ENCODE measurements at regions not wholly inside any gene's neighbourhood (a gene's known extent, or its start where the extent isn't known, plus 50 kb on each side); places are given as distances from the start of the nearest gene placed in this dataset.
"Not testable (repeated sequence)": the region's sequence is repeated elsewhere in the genome, so short reads cannot be mapped to it uniquely, and the experiment has no call there.

DNA sequence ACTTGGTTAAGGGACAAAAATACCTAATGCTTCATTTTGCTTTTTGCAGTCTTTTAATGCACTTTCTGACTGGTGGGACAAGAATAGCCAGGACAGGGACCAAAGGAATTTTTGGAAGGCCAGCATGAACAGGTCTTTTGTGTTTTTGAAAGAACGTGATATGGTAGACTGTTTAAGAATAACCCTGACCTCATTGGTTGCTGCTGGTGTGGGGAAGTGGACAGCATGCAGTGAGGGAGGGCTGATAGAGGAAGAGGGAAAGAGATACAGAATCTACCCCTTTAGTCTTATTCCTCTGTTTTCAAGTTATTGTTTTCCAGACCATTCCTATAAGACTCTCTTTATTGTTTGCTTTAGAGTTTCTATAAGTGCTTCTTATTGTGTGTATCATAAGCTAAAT lies 816.2 kb downstream of the CDH11 start:
- no peak for DNase-seq (ENCODE audit: low read depth, low spot score)

GRCh38 chr16:64304951-64305350 lies 816.9 kb downstream of the CDH11 start:
- no peak for DNase-seq (ENCODE audit: low read depth, low spot score)

GRCh38 chr16:64304396-64304795 lies 817.5 kb downstream of the CDH11 start:
- no peak for DNase-seq (ENCODE audit: low read depth, low spot score)

GRCh38 chr16:64297863-64298600 lies 823.8 kb downstream of the CDH11 start:
- DNase-seq (ENCODE audit: low read depth, low spot score), result no peak

DNA sequence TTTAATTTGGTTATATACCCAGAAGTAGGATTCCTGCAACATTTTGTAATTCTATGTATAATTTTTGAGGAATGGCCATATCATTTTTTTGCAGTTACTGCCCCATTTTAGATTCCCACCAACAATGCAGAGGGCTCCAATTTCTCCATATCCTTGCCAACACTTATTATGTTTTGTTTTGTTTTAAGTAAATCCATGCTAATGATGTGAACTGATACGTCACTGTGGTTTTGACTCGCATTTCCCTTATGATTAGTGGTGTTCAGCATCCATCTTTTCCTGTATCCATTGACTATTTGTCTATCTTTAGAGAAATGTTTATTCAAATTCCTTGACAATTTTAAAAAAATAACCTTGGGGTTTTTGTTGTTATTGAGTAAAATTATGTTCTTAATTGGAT lies 826.4 kb downstream of the CDH11 start:
- no peak for DNase-seq (ENCODE audit: low read depth, low spot score)

DNA sequence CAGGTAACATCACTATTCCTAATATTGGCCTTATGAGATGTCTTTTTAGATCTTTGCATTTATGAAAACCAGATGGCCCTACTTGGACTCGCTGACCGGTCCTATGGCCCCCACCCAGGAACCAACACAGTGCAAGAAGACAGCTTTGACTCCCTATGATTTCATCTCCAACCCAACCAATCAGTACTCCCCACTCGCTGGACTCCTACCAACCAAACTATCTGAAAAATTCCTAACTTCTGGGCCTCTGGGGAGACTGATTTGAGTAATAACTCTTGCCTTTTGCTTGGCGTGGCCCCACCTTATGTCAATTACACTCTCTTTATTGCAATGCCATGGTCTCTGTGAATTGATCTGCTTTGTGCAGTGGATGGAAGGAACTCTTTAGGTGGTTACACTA lies 828.9 kb downstream of the CDH11 start:
- DNase-seq (ENCODE audit: low read depth, low spot score), result no peak

- DNase-seq (ENCODE audit: low read depth, low spot score), result no peak
Measured at GRCh38 chr16:64292161-64292560, 829.7 kb downstream of the CDH11 start.

DNA sequence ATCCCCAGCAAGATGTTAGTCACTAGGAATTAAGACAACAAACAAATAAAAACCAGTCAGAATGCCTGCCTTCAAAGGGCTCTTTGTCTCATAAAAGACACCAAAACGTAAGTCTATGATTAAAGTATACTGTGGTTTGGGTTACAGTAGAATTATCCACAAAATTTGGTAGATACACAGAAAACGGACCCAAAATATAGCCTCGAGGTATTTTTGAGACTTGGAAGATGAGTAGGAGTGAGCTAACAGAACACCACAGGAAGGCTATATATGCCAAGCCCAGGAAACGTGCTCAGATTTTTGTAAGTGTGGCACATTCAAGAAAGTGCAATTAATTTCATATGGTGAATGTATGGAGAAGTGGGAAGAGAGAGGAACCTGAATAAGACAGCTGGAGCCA lies 831.4 kb downstream of the CDH11 start:
- DNase-seq (ENCODE audit: low read depth, low spot score), result no peak

- no peak for DNase-seq (ENCODE audit: low read depth, low spot score)
Measured at GRCh38 chr16:64287655-64288528, 834.0 kb downstream of the CDH11 start.

DNA sequence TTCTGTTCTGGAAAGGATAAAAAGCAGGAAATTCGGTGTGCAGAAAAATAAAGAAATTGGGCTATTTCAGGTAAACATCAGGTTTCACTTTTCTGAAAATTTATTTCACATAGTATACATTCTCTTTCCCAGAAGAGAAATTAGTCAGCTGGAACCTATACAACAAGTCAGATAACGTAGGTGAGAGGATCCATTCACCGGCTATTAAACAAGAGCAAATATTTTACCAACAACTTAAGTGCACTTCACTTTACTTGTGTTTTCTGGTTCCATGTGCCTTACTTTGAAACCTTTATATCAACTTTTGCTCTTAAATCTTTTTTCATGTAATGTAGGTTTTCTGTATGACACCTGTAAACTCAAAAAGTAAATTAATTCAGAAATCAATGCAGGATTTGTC lies 839.7 kb downstream of the CDH11 start:
- no peak for DNase-seq (ENCODE audit: low read depth, low spot score)

GRCh38 chr16:64280317-64280716 lies 841.5 kb downstream of the CDH11 start:
- no peak for DNase-seq (ENCODE audit: low read depth, low spot score)

DNA sequence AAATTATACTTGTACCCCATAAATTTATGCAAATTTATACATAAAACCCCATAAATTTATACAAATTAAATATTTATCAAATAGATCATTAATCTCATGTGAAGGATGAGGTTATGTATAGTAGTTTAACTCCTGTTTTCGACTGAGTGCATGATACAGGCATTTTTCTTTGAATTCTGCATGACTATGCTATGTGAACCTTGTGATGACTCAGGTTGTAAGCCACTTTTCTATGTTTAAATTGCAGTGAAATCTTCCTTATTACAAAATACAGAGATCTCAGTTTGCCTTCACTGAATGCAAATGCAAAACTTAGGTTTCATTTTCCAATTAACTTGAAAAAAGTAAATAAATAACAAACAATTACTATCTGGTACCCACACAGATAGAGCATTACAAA lies 843.7 kb downstream of the CDH11 start:
- no peak for DNase-seq (ENCODE audit: low read depth, low spot score)

DNA sequence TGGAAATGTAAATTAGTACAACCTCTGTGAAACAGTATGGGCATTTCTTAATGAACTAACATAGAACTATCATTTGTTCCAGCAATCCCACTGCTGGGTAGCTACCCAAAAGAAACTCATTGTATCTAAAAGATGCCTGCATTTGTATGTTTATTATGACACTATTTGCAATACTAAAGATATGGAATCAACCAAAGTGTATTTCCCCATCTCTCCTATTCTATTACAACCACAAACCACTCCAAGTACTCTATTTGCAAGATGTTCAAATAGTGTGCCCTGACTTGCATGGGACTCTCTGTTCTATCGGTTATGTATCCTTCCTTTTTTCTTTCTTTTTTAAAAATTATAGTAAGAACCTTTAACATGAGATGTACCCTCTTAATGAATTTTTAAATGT lies 845.2 kb downstream of the CDH11 start:
- DNase-seq (ENCODE audit: low read depth, low spot score), result no peak

DNA sequence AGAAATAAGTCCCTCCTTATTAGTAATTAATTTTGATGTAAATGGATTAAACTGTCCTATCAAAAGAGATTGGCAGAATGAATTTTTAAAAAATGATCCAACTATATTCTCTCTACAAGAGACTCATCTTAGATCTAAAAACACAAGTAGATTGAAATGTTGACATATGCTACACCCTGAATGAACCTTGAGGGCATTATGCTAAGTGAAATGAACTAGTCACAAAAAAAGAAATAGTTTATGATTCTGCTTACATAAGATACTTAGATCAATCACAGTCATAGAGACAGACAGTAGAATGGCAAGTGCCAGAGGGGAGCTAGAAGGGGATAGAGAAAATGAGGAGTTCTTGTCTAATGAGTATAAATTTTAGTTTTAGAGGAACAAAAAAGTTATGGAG lies 849.8 kb downstream of the CDH11 start:
- DNase-seq (ENCODE audit: low read depth, low spot score), result no peak

- DNase-seq (ENCODE audit: low read depth, low spot score), result no peak
Measured at GRCh38 chr16:64269756-64270155, 852.1 kb downstream of the CDH11 start.

- DNase-seq (ENCODE audit: low read depth, low spot score), result no peak
Measured at GRCh38 chr16:64265756-64266155, 856.1 kb downstream of the CDH11 start.

DNA sequence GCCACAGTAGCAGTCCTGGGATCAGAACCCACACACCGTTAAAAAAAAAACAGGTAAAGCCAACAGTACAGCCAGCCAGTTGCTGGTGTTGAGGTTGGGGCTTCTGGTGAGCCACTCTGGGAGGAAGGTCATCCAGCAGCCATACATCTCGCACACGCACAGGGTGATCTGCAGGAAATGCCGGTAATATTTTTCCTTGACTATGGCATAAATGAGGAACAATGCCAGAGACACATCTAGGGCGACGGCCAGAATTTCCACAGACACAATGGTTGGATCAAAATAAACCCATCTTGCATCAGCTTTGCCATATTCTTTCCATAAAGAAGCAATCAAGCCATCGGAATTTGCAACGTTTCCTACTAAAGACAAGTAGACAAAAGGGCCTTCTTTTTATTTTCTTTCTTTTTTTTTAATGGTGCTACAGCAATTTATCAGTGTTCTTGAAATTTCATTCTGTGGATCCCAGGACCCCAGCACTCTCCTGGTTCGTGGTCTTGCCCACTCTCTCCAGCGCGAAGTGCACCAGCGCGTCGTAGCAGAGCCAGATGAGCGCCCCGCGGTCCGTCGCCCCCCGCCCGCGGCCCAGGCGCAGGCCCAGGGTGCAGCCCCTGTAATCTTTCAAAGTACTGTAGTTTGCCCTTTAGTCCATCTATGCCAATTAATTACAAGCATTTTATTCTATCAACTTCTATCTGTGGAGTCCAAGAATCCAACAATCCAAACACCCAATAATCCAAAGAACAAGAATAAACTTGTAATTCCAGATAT lies 861.0 kb downstream of the CDH11 start:
- not testable (repeated sequence) for DNase-seq (ENCODE audit: low read depth, low spot score)

DNA sequence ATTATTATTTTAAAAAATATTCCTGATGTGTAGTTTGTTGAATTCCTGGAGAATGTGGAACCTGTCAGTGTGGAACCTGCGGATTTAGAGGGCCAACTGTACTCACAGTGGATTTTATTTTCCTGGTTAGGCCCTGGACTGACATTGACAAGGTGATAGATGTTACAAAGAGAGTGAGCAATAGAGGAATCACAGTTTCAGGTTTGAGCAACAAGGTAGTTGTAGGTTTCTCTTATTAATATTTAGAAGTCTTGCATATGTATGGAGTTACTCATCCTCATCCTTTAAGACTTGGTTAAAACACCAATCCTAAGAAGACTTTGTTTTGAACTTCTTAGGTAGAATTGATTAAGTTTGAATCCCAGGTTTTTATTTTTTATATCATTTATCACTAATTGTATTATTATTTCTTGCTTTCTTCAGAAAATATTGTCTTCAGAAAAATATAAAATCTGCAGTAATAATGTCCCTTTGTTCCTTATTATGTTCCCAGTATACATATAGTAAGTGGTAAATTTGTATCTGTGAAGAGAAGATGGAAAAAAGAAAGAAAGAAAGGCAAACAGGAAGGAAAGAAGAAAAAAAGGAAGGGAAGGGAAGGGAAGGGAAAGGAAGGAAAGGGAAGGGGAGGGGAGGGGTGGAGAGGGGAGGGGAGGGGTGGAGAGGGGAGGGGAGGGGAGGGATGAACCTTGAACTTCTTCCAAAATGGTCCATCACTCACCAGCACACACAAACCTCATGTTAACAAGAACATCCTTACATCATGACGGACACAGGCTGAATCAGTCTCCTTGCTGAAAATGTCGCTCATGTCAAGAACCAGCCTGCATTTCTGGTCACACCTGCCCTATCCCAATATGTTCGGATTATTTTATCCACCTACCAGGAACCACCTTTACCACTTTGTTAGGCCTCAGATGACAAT lies 867.2 kb downstream of the CDH11 start:
- DNase-seq (ENCODE audit: low read depth, low spot score), result no peak

DNA sequence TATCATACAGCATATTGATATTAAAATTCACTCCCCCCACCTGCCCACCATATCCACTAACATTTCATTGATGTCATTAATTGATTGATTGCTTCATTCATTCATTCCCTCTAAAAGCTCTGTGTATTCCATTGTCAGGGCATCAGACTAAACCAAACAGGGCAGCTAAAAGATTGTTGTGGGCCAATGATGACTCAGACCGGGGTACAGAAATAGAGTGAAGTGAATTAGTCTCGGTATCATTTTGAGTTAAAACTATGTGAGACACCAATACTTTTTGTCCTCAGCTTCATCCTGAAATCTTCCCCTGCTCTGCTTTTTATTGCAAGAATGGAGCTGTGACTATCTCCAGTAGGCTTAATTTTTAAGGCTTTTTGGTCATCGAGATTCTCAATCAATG lies 868.3 kb downstream of the CDH11 start:
- DNase-seq (ENCODE audit: low read depth, low spot score), result no peak

DNA sequence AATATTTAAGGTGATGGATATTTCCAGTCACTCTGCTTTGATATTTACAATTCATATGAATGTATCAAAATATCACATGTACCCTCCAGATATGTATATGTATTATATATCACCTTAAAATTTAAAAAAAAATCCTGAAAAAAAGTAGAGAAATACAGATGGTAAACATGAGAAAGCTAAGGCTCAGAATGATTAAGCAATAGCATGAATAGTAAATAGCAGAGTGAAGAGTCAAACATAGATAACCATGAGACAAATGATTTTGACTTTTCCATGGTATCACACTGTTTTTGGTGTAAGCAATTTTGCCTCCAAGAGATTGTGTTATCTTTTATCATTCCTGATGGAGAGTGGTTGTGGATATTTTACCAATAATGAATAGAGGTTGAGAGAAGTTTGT lies 868.8 kb downstream of the CDH11 start:
- no peak for DNase-seq (ENCODE audit: low read depth, low spot score)

GRCh38 chr16:64251742-64252141 lies 870.1 kb downstream of the CDH11 start:
- no peak for DNase-seq (ENCODE audit: low read depth, low spot score)

Data from ELF-1 (cell line).